Nephron (organoid): ENCODE measurements at regions not wholly inside any gene's neighbourhood (a gene's known extent, or its start where the extent isn't known, plus 50 kb on each side); places are given as distances from the start of the nearest gene placed in this dataset.

Experiments used
- H3K27ac Mint-ChIP-seq, 3 experiments: 2 replicates each; pipeline ENCODE4 v1.8.0; 2020; ENCODE audit warnings: mixed read lengths in 3 of 3, mild to moderate bottlenecking in 2 of 3, moderate library complexity in 1 of 3
- H3K27me3 Mint-ChIP-seq: 2 replicates; pipeline ENCODE4 v1.8.0; 2021; ENCODE audit warnings: low read depth, mild to moderate bottlenecking, moderate library complexity, mixed read lengths
- H3K36me3 Mint-ChIP-seq: 2 replicates; pipeline ENCODE4 v1.8.0; 2020; ENCODE audit warnings: low read depth, mixed read lengths
- H3K4me1 Mint-ChIP-seq: 2 replicates; pipeline ENCODE4 v1.8.0; 2020; ENCODE audit warnings: mixed read lengths
- H3K4me3 Mint-ChIP-seq, 3 experiments: 2 replicates each; pipeline ENCODE4 v1.8.0; 2020; ENCODE audit warnings: mild to moderate bottlenecking in 3 of 3, mixed read lengths in 3 of 3, moderate library complexity in 2 of 3
- H3K9me3 Mint-ChIP-seq: 2 replicates; pipeline ENCODE4 v1.8.0; 2020; ENCODE audit warnings: mixed read lengths
- CTCF ChIP-seq, 3 experiments: fragments of 200-600 bp; sonication (generic); IDR thresholded peaks; one replicate each; pipeline ENCODE4 v1.5.0; 2021; ENCODE audit warnings: antibody characterized with exemption in 3 of 3; ENCODE audit not compliant: unreplicated experiment in 3 of 3

DNA sequence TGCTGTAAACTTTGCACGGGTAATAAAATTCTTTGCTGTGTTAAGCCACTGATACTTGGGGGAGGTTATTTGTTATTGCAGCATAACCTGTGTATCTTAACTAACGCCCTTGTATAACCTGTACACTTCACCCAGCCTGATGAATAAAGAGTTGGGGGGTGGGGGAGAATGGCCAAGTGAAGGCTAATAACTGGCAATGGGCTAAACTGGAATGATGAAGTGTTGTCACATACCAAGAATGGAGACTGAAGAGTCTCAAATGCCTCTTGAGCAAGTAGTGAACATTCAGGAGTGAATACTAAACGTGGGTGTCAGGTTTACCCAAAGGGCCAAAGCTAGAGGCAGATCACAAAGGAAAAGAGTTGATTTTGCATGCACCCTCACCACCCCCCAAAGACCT, 169.4 kb downstream of the C1orf94 start:
- Mint-ChIP-seq H3K9me3 (no peaks in the 10 kb centered on the region), H3K4me1 (no peaks in the 10 kb centered on the region), H3K27ac (no peak overlapping the region), H3K36me3 (no peaks in the 10 kb centered on the region), H3K27me3 (peaks cover 10% of the 10 kb centered on the region), H3K4me3 (no peak overlapping the region)
- TF ChIP-seq CTCF (IDR thresholded peaks at IDR 0.05; ENCODE audit: unreplicated experiment in 3 of 3) = no peak

- H3K27ac Mint-ChIP-seq = no peak overlapping the region
- H3K9me3 Mint-ChIP-seq = no peaks in the 10 kb centered on the region
- H3K36me3 Mint-ChIP-seq = no peaks in the 10 kb centered on the region
- H3K4me1 Mint-ChIP-seq = no peaks in the 10 kb centered on the region
- H3K27me3 Mint-ChIP-seq = peaks cover 11% of the 10 kb centered on the region
- H3K4me3 Mint-ChIP-seq = no peak overlapping the region
- TF ChIP-seq CTCF (IDR thresholded peaks at IDR 0.05; ENCODE audit: unreplicated experiment in 3 of 3) = no peak
Measured at GRCh38 chr1:34353409-34353808, 176.7 kb downstream of the C1orf94 start.

GRCh38 chr1:34354367-34354766, 177.7 kb downstream of the C1orf94 start:
- H3K4me1 Mint-ChIP-seq = no peaks in the 10 kb centered on the region
- H3K36me3 Mint-ChIP-seq = no peaks in the 10 kb centered on the region
- no peak overlapping the region for H3K4me3 Mint-ChIP-seq
- H3K27me3 Mint-ChIP-seq = peaks cover 11% of the 10 kb centered on the region
- no peak for TF ChIP-seq CTCF (IDR thresholded peaks at IDR 0.05; ENCODE audit: unreplicated experiment in 3 of 3)
- no peaks in the 10 kb centered on the region for H3K9me3 Mint-ChIP-seq
- H3K27ac Mint-ChIP-seq = no peak overlapping the region

DNA sequence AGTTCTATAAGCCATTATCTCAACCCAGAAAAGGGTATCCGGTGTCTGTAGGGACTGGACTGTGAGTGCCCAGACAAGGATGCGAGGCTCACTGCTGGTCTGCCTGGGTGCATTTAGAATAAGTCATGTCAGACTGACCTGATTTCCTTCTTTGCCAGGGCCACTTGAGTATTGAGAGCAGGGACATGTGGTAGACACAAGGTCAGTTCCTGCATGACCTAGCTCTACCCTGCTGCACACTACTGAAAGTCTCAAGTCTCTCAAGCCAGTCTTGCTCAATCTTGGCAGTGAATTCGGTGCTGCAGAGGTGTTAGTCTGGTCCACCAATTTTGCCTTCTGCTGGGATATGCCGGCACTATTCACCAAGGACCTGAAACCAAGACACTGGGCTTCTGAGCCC, 180.1 kb downstream of the C1orf94 start:
- Mint-ChIP-seq H3K4me1 (no peaks in the 10 kb centered on the region), H3K9me3 (no peaks in the 10 kb centered on the region), H3K4me3 (no peak overlapping the region), H3K27me3 (peaks cover 14% of the 10 kb centered on the region), H3K36me3 (no peaks in the 10 kb centered on the region), H3K27ac (no peak overlapping the region)
- TF ChIP-seq CTCF (IDR thresholded peaks at IDR 0.05; ENCODE audit: unreplicated experiment in 3 of 3) = no peak

- no peak overlapping the region for H3K4me3 Mint-ChIP-seq
- no peaks in the 10 kb centered on the region for H3K36me3 Mint-ChIP-seq
- TF ChIP-seq CTCF (IDR thresholded peaks at IDR 0.05; ENCODE audit: unreplicated experiment in 3 of 3) = no peak
- H3K4me1 Mint-ChIP-seq = no peaks in the 10 kb centered on the region
- H3K27me3 Mint-ChIP-seq = peaks cover 8% of the 10 kb centered on the region
- H3K9me3 Mint-ChIP-seq = no peaks in the 10 kb centered on the region
- H3K27ac Mint-ChIP-seq = no peak overlapping the region
Measured at GRCh38 chr1:34358636-34359035, 181.9 kb downstream of the C1orf94 start.

DNA sequence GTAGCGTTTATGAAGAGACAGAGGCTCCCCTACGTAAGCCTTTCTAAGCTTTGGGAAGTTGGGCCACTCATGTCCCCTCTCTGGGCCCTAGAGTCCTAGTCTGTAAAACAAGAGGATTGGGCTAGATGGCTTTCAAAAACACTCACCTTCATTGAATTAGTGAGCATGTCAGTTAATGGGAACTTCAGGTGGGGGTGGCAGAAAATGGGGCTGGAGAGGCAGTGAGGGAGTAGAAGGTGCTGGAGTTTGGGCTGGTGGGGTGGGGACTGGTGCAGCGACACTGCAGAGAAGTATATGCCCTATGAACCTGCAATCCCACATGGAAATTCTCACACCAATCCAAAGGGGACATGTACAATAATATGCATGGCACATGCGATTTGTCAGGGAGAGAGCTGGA, 182.7 kb downstream of the C1orf94 start:
- no peak overlapping the region for H3K27ac Mint-ChIP-seq
- no peak for TF ChIP-seq CTCF (IDR thresholded peaks at IDR 0.05; ENCODE audit: unreplicated experiment in 3 of 3)
- no peaks in the 10 kb centered on the region for H3K36me3 Mint-ChIP-seq
- no peaks in the 10 kb centered on the region for H3K9me3 Mint-ChIP-seq
- no peaks in the 10 kb centered on the region for H3K4me1 Mint-ChIP-seq
- peaks cover 14% of the 10 kb centered on the region for H3K27me3 Mint-ChIP-seq
- no peak overlapping the region for H3K4me3 Mint-ChIP-seq
